CD4-positive, CD25-positive, alpha-beta regulatory T cell (primary cell): ENCODE measurements at regions not wholly inside any gene's neighbourhood (a gene's known extent, or its start where the extent isn't known, plus 50 kb on each side); places are given as distances from the start of the nearest gene placed in this dataset.

Source experiments
- ATAC-seq, 2 donors: fragments of 150-1000 bp; cut with Tn5 transposase; one replicate each; pipeline ENCODE4 v1.10.0; 2021; ENCODE audit warnings: low read depth in 2 of 2, moderate number of reproducible peaks in 2 of 2, moderate library complexity in 1 of 2
- DNase-seq, 3 donors: peaks; one replicate each; pipeline versions ENCODE4 v3.0.0 to v3.0.0-alpha.2; 2012 to 2022; ENCODE audit warnings: mixed read lengths in 1 of 3
- H3K27ac ChIP-seq: one replicate; pipeline ENCODE4 v1.7.0; 2013; ENCODE audit warnings: mild to moderate bottlenecking, low read length; ENCODE audit not compliant: insufficient read depth, poor library complexity, severe bottlenecking
- H3K27me3 ChIP-seq: one replicate; pipeline ENCODE4 v1.7.0; 2013; ENCODE audit warnings: low read length; ENCODE audit not compliant: control insufficient read depth, insufficient read depth
- H3K36me3 ChIP-seq: one replicate; pipeline ENCODE4 v1.7.0; 2013; ENCODE audit warnings: mild to moderate bottlenecking, low read length, moderate library complexity; ENCODE audit not compliant: control insufficient read depth, insufficient read depth
- H3K4me1 ChIP-seq: 2 replicates; pipeline ENCODE4 v1.7.0; 2013; ENCODE audit warnings: mild to moderate bottlenecking, low read length; ENCODE audit not compliant: insufficient read depth, control insufficient read depth, poor library complexity, severe bottlenecking
- H3K4me3 ChIP-seq: one replicate; pipeline ENCODE4 v1.7.0; 2013; ENCODE audit warnings: low read depth, mild to moderate bottlenecking, low read length, moderate library complexity
- H3K9me3 ChIP-seq, 2 experiments: 1 replicate in 1 of 2; 2 replicates in 1 of 2; pipeline ENCODE4 v1.7.0; 2013; ENCODE audit warnings: low read length in 2 of 2, mild to moderate bottlenecking in 1 of 2, moderate library complexity in 1 of 2; ENCODE audit not compliant: control insufficient read depth in 2 of 2
- H3K27ac Mint-ChIP-seq, 3 donors: one replicate each; pipeline ENCODE4 v1.8.0; 2020 to 2022; ENCODE audit warnings: mild to moderate bottlenecking in 3 of 3, mixed read lengths in 3 of 3, moderate library complexity in 2 of 3
- H3K27me3 Mint-ChIP-seq: one replicate; pipeline ENCODE4 v1.8.0; 2022; ENCODE audit warnings: mild to moderate bottlenecking, mixed read lengths
- H3K36me3 Mint-ChIP-seq: one replicate; pipeline ENCODE4 v1.8.0; 2020; ENCODE audit warnings: mixed read lengths
- H3K4me1 Mint-ChIP-seq, 4 donors: one replicate each; pipeline ENCODE4 v1.8.0; 2020 to 2022; ENCODE audit warnings: mixed read lengths in 4 of 4, mild to moderate bottlenecking in 1 of 4
- H3K4me3 Mint-ChIP-seq, 4 donors: one replicate each; pipeline ENCODE4 v1.8.0; 2020 to 2022; ENCODE audit warnings: mild to moderate bottlenecking in 4 of 4, mixed read lengths in 4 of 4, moderate library complexity in 3 of 4
- H3K9me3 Mint-ChIP-seq, 7 donors: one replicate each; pipeline ENCODE4 v1.8.0; 2020 to 2022; ENCODE audit warnings: mixed read lengths in 7 of 7, mild to moderate bottlenecking in 3 of 7, moderate library complexity in 2 of 7

DNA sequence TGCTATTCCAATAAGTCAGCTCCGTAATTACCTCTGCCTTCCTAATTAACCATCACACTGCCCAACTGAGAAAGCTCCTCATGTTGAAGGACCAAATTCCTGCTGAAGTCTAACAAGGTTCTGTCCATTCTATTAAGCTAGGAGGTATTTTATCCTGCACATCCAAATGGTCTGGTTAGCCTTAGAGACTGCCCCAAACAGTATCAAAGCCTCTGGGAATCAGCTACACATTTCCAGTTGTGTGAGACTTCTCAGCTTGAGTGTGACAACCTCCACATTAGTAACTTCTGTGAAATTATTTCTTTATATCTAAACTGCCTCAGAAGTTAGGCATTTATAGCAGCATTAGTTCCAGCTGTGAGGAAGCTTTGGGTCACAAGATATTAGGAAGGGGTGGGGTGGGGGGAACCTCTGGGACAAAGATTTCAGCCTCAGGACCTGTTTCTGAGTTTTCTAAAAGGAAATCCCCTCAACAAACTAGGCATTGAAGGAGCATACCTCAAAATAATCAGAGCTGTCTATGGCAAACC, 150.5 kb upstream of the DUSP10 start:
- Mint-ChIP-seq H3K9me3 (no peaks in the 10 kb centered on the region), H3K27ac (no peak overlapping the region), H3K4me1 (no peaks in the 10 kb centered on the region), H3K4me3 (no peak overlapping the region), H3K36me3 (no peaks in the 10 kb centered on the region), H3K27me3 (peaks cover 11% of the 10 kb centered on the region)
- H3K27me3 ChIP-seq = peaks cover 3% of the 10 kb centered on the region
- no peak for ATAC-seq
- no peaks in the 10 kb centered on the region for H3K36me3 ChIP-seq
- DNase-seq = no peak
- no peaks in the 10 kb centered on the region for H3K9me3 ChIP-seq
- no peak overlapping the region for H3K4me3 ChIP-seq
- no peak overlapping the region for H3K27ac ChIP-seq
- H3K4me1 ChIP-seq = no peaks in the 10 kb centered on the region

DNA sequence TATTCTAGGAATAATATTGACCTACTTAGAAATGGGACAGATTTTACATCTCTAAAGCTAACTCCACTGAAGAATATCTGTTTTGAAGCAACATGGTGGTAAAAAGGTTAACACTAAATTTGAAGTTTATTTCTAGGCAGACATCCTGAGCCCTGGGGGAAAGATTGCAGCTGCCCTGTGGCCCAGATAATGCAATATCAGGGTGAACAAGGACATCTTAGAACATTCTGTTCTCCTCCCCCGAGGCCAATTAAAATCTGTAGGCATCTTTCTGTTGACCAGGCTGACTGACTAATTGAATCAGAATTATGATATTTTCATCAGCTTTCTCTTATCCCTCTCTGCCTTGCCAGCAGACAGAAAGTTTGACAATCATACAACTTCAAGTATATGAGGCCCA, 149.8 kb upstream of the DUSP10 start:
- Histone ChIP-seq H3K27me3 (peaks cover 3% of the 10 kb centered on the region), H3K36me3 (no peaks in the 10 kb centered on the region), H3K4me3 (no peak overlapping the region), H3K4me1 (no peaks in the 10 kb centered on the region), H3K27ac (no peak overlapping the region), H3K9me3 (no peaks in the 10 kb centered on the region)
- no peaks in the 10 kb centered on the region for H3K4me1 Mint-ChIP-seq
- DNase-seq (no peak), ATAC-seq (no peak)
- H3K4me3 Mint-ChIP-seq = no peak overlapping the region
- no peaks in the 10 kb centered on the region for H3K36me3 Mint-ChIP-seq
- H3K27ac Mint-ChIP-seq = no peak overlapping the region
- no peaks in the 10 kb centered on the region for H3K9me3 Mint-ChIP-seq
- H3K27me3 Mint-ChIP-seq = peaks cover 9% of the 10 kb centered on the region

DNA sequence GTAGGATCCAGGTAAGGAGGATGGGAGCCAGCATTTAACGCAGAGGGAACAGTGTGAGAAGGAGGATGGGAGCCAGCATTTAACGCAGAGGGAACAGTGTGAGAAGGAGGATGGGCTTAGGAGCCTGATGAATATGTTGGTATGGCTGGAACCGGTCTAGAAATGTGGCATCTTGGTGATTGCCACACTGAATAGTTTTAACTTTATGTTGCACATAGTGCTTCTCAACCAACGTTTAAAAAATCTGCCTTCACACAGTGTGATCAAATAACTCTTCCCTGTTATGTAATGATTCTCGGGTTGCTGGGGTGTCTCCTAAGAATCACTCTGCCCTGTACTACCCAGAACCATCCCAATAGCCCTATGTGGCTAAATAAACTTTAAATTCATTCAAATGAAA, 146.9 kb upstream of the DUSP10 start:
- Histone ChIP-seq H3K4me3 (no peak overlapping the region), H3K9me3 (no peaks in the 10 kb centered on the region), H3K27ac (no peak overlapping the region), H3K27me3 (peaks cover 3% of the 10 kb centered on the region), H3K4me1 (no peaks in the 10 kb centered on the region), H3K36me3 (no peaks in the 10 kb centered on the region)
- Mint-ChIP-seq H3K36me3 (no peaks in the 10 kb centered on the region), H3K9me3 (no peaks in the 10 kb centered on the region), H3K27ac (no peak overlapping the region), H3K4me3 (no peak overlapping the region), H3K4me1 (no peaks in the 10 kb centered on the region), H3K27me3 (peaks cover 9% of the 10 kb centered on the region)
- DNase-seq (no peak), ATAC-seq (no peak)

DNA sequence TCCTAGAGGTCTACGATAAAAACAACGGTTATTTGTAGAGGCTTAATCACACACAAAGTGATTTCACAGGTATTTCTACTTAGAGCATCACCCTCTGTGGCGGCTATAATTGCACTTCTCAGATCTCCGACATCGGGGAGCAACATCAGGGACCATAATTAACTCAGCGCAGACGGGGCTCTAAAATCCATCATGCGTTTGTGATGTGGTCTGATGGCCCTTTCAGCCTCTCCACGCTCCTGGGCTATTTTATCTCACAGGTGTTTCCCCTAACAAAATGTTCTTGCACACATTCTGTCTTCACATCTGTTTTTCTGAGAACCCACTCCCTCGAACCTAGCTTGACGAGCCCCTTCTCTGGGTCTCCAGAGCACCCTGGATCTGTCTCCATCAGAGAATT, 146.3 kb upstream of the DUSP10 start:
- Mint-ChIP-seq H3K27me3 (peaks cover 8% of the 10 kb centered on the region), H3K9me3 (no peaks in the 10 kb centered on the region), H3K27ac (no peak overlapping the region), H3K4me3 (no peak overlapping the region), H3K4me1 (no peaks in the 10 kb centered on the region), H3K36me3 (no peaks in the 10 kb centered on the region)
- no peaks in the 10 kb centered on the region for H3K36me3 ChIP-seq
- DNase-seq (no peak), ATAC-seq (no peak)
- no peak overlapping the region for H3K4me3 ChIP-seq
- no peaks in the 10 kb centered on the region for H3K9me3 ChIP-seq
- H3K27me3 ChIP-seq = peaks cover 3% of the 10 kb centered on the region
- H3K27ac ChIP-seq = no peak overlapping the region
- no peaks in the 10 kb centered on the region for H3K4me1 ChIP-seq

DNA sequence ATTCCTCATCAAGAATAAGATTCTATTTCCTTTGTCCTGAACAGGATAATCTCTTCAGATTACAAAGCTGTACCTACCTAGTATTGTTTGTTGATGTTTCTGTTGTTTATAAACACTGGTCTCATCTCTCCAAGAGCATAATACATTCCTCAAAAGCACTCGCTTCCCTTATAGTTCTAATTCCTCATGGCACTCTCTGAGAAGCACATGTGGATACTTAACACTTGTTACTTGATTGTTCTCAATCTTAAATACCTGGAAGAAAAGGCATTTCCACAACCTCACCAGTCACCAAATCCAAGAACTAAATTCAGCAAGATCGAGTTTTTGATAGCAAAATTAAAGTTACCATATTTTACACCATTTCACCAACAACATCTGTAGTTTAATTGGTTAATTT, 145.9 kb upstream of the DUSP10 start:
- H3K9me3 ChIP-seq = no peaks in the 10 kb centered on the region
- Mint-ChIP-seq H3K27me3 (peaks cover 5% of the 10 kb centered on the region), H3K9me3 (no peaks in the 10 kb centered on the region), H3K4me1 (no peaks in the 10 kb centered on the region), H3K27ac (no peak overlapping the region), H3K4me3 (no peak overlapping the region), H3K36me3 (no peaks in the 10 kb centered on the region)
- H3K4me1 ChIP-seq = no peaks in the 10 kb centered on the region
- no peak overlapping the region for H3K4me3 ChIP-seq
- no peak overlapping the region for H3K27ac ChIP-seq
- no peaks in the 10 kb centered on the region for H3K36me3 ChIP-seq
- H3K27me3 ChIP-seq = peaks cover 3% of the 10 kb centered on the region
- ATAC-seq = no peak
- DNase-seq = no peak

DNA sequence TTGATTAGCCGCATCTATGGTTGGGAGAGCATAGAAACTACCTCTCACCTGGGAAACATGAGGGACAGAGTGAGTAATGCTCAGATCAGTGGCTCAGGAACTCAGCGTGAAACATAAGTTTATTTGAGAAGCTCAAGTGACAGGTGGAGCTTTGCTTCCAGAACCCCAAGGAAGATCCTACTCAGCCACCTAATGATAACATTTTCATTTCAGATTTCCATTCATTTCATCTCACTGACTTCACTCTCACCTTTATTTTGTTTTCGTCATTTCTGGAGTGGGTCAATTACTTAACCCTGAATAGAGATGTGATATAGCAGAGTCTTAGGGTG, 145.5 kb upstream of the DUSP10 start:
- Histone ChIP-seq H3K27me3 (peaks cover 3% of the 10 kb centered on the region), H3K36me3 (no peaks in the 10 kb centered on the region), H3K4me1 (no peaks in the 10 kb centered on the region), H3K27ac (no peak overlapping the region), H3K4me3 (no peak overlapping the region), H3K9me3 (no peaks in the 10 kb centered on the region)
- Mint-ChIP-seq H3K36me3 (no peaks in the 10 kb centered on the region), H3K4me3 (no peak overlapping the region), H3K27ac (no peak overlapping the region), H3K9me3 (no peaks in the 10 kb centered on the region), H3K4me1 (no peaks in the 10 kb centered on the region), H3K27me3 (peaks cover 5% of the 10 kb centered on the region)
- ATAC-seq (no peak), DNase-seq (no peak)

DNA sequence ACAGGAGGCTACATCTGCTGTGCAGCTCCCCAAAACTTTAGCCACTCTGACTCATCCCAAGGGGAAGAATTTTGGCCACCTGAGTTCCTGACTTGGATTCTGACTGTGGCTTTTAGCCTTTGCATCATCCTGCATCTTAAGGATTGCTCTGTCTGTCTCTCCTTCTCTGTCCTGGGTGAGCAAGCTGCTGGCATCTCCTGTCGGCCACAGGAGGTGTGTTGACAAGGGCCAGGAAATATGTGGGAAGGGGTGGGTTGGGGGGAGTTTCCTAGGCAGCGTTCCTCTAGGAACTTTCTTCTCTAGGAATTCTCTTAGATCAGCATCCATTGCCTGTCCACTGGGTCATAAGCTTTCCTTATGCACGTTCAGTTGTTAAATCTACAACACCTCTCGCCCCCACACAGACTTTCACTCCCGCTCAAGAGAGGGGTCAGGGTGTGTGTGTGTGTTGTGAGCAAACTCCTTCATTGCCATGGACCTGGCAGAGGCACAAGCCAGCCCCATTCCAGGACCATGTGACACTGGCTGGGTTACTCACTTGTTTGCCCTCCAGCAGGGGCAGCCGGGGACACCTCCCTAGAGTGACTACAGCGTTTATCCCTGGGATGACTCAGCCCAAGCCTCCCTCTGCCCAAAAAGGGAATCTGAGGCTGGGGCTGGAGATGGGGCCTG, 145.0 kb upstream of the DUSP10 start:
- Histone ChIP-seq H3K27ac (no peak overlapping the region), H3K36me3 (no peaks in the 10 kb centered on the region), H3K4me1 (no peaks in the 10 kb centered on the region), H3K4me3 (no peak overlapping the region), H3K27me3 (peaks cover 3% of the 10 kb centered on the region), H3K9me3 (no peaks in the 10 kb centered on the region)
- Mint-ChIP-seq H3K9me3 (no peaks in the 10 kb centered on the region), H3K27ac (no peak overlapping the region), H3K4me3 (no peak overlapping the region), H3K27me3 (peaks cover 5% of the 10 kb centered on the region), H3K4me1 (no peaks in the 10 kb centered on the region), H3K36me3 (no peaks in the 10 kb centered on the region)
- no peak for DNase-seq
- no peak for ATAC-seq

DNA sequence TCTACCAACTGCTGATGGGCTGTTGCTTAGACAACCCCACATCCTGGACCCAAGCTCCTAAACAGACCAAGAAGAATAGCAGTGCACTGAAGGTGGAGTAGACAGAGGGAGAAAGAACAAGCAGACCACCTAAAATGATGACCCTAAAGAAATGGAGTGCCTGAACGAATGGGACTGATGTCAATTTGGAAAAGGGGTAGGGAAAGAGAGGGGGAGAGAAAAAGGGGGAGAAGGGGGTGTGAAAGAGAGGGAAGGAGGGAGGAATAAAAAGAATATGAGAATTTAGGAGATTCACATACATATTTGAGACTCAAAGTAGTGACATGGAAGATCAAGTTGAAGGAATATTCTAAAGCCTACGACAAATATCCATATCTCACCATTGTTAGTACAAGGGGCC, 144.4 kb upstream of the DUSP10 start:
- Histone ChIP-seq H3K27ac (no peak overlapping the region), H3K9me3 (no peaks in the 10 kb centered on the region), H3K27me3 (peaks cover 3% of the 10 kb centered on the region), H3K36me3 (no peaks in the 10 kb centered on the region), H3K4me3 (no peak overlapping the region), H3K4me1 (no peaks in the 10 kb centered on the region)
- Mint-ChIP-seq H3K36me3 (no peaks in the 10 kb centered on the region), H3K4me3 (no peak overlapping the region), H3K9me3 (no peaks in the 10 kb centered on the region), H3K4me1 (no peaks in the 10 kb centered on the region), H3K27me3 (peaks cover 5% of the 10 kb centered on the region), H3K27ac (peak overlapping the region in 1 of 3 donors; percentile 79)
- no peak for DNase-seq
- no peak for ATAC-seq
